HG03280 (cell line): ENCODE measurements at regions not wholly inside any gene's neighbourhood (a gene's known extent, or its start where the extent isn't known, plus 50 kb on each side); places are given as distances from the start of the nearest gene placed in this dataset.
"Not testable (repeated sequence)": the region's sequence is repeated elsewhere in the genome, so short reads cannot be mapped to it uniquely, and the experiment has no call there.

Source experiments
- ATAC-seq: cut with Tn5 transposase; IDR thresholded peaks from one replicate; pipeline ENCODE4 v1.9.1; 2021; ENCODE audit warnings: mild to moderate bottlenecking, moderate library complexity; ENCODE audit not compliant: unreplicated experiment

- no peak for ATAC-seq
Observed at GRCh38 chr2:226536410-226536809, 263.2 kb downstream of the IRS1 start.

GRCh38 chr2:226532976-226533375 is 266.6 kb downstream of the IRS1 start:
- ATAC-seq, result not testable (repeated sequence)

- no peak for ATAC-seq
Observed at GRCh38 chr2:226531061-226531810, 268.4 kb downstream of the IRS1 start.

- ATAC-seq, result no peak
Observed at GRCh38 chr2:226529556-226529955, 270.1 kb downstream of the IRS1 start.

- no peak for ATAC-seq
Observed at GRCh38 chr2:226526716-226527115, 272.9 kb downstream of the IRS1 start.

- no peak for ATAC-seq
Observed at GRCh38 chr2:226524381-226524843, 275.2 kb downstream of the IRS1 start.

GRCh38 chr2:226520723-226521122 is 278.9 kb downstream of the IRS1 start:
- no peak for ATAC-seq

- ATAC-seq, result no peak
Observed at GRCh38 chr2:226515344-226516055, 284.1 kb downstream of the IRS1 start.

- no peak for ATAC-seq
Observed at GRCh38 chr2:226514895-226515294, 284.7 kb downstream of the IRS1 start.

- no peak for ATAC-seq
Observed at GRCh38 chr2:226511311-226511710, 288.3 kb downstream of the IRS1 start.

- no peak for ATAC-seq
Observed at GRCh38 chr2:226508683-226509082, 290.9 kb downstream of the IRS1 start.

GRCh38 chr2:226508005-226508404 is 291.6 kb downstream of the IRS1 start:
- ATAC-seq, result no peak

GRCh38 chr2:226497146-226497909 is 302.3 kb downstream of the IRS1 start:
- no peak for ATAC-seq

- no peak for ATAC-seq
Observed at GRCh38 chr2:226496273-226496550, 303.4 kb downstream of the IRS1 start.

GRCh38 chr2:226495466-226496272 is 304.0 kb downstream of the IRS1 start:
- ATAC-seq, result no peak

- ATAC-seq, result no peak
Observed at GRCh38 chr2:226491112-226491511, 308.5 kb downstream of the IRS1 start.

GRCh38 chr2:226489775-226490541 is 309.7 kb downstream of the IRS1 start:
- ATAC-seq, result no peak

GRCh38 chr2:226488034-226488433 is 311.6 kb downstream of the IRS1 start:
- ATAC-seq, result no peak

GRCh38 chr2:226487573-226487972 is 312.0 kb downstream of the IRS1 start:
- ATAC-seq, result no peak
